HepG2 (cell line): ENCODE measurements at regions not wholly inside any gene's neighbourhood (a gene's known extent, or its start where the extent isn't known, plus 50 kb on each side); places are given as distances from the start of the nearest gene placed in this dataset.

Experiments
- CERS6 ChIP-seq: sonication (generic); formaldehyde crosslinking; IDR thresholded peaks from 2 replicates; pipeline ENCODE4 v1.5.0; 2020; ENCODE audit warnings: missing genetic modification reagents
- CHD4 ChIP-seq: fragments of 200-600 bp; sonication (generic); IDR thresholded peaks from 2 replicates; pipeline ENCODE4 v1.7.0; 2017; ENCODE audit warnings: mild to moderate bottlenecking, low read length, borderline replicate concordance
- DPF2 ChIP-seq: sonication (generic); formaldehyde crosslinking; IDR thresholded peaks from 2 replicates; pipeline ENCODE4 v1.4.0; 2020; ENCODE audit warnings: mild to moderate bottlenecking, low read depth, missing genetic modification reagents, borderline replicate concordance
- DR1 ChIP-seq: sonication (generic); formaldehyde crosslinking; IDR thresholded peaks from 2 replicates; pipeline ENCODE4 v1.8.0; 2021; ENCODE audit warnings: mild to moderate bottlenecking, missing genetic modification reagents, inconsistent platforms
- ETS1 ChIP-seq: sonication (generic); formaldehyde crosslinking; IDR thresholded peaks from 2 replicates; pipeline ENCODE4 v1.4.0; 2020; ENCODE audit warnings: missing genetic modification reagents
- GATAD1 ChIP-seq: IDR thresholded peaks from 2 replicates; pipeline ENCODE4 v1.6.1; 2016; ENCODE audit warnings: missing genetic modification reagents, missing compliant biosample characterization
- HHEX ChIP-seq: IDR thresholded peaks from 2 replicates; pipeline ENCODE4 v1.6.1; 2016; ENCODE audit warnings: control low read depth
- JDP2 ChIP-seq: sonication (generic); formaldehyde crosslinking; IDR thresholded peaks from 2 replicates; pipeline ENCODE4 v1.8.1; 2022; ENCODE audit warnings: missing genetic modification reagents, borderline replicate concordance
- KLF11 ChIP-seq: IDR thresholded peaks from 2 replicates; pipeline ENCODE4 v1.6.1; 2016; ENCODE audit warnings: missing compliant biosample characterization
- MEIS1 ChIP-seq: sonication (generic); formaldehyde crosslinking; IDR thresholded peaks from 2 replicates; pipeline ENCODE4 v1.9.0; 2021; ENCODE audit warnings: mild to moderate bottlenecking, missing genetic modification reagents, moderate library complexity, borderline replicate concordance
- PAF1 ChIP-seq: IDR thresholded peaks from 2 replicates; pipeline ENCODE4 v1.6.1; 2016; ENCODE audit warnings: missing genetic modification reagents, missing compliant biosample characterization
- PITX1 ChIP-seq: sonication (generic); formaldehyde crosslinking; IDR thresholded peaks from 2 replicates; pipeline ENCODE4 v1.5.1; 2020; ENCODE audit warnings: mild to moderate bottlenecking, missing genetic modification reagents
- POGZ ChIP-seq: sonication (generic); formaldehyde crosslinking; IDR thresholded peaks from 2 replicates; pipeline ENCODE4 v1.4.0; 2020; ENCODE audit warnings: mild to moderate bottlenecking, missing genetic modification reagents
- POLR2AphosphoS5 ChIP-seq: IDR thresholded peaks from 2 replicates; pipeline ENCODE4 v1.6.1; 2012; ENCODE audit warnings: low read depth, low read length
- RNF219 ChIP-seq: sonication (generic); formaldehyde crosslinking; IDR thresholded peaks from 2 replicates; pipeline ENCODE4 v1.5.0; 2020; ENCODE audit warnings: mild to moderate bottlenecking, missing genetic modification reagents
- STAT6 ChIP-seq: sonication (generic); formaldehyde crosslinking; IDR thresholded peaks from 2 replicates; pipeline ENCODE4 v1.4.0; 2020; ENCODE audit warnings: missing genetic modification reagents, mild to moderate bottlenecking, borderline replicate concordance
- SYNCRIP ChIP-seq: fragments of 200-400 bp; formaldehyde crosslinking; IDR thresholded peaks from 2 replicates; pipeline ENCODE4 v1.6.1; 2018; ENCODE audit warnings: mild to moderate bottlenecking, low read depth, low read length; ENCODE audit not compliant: insufficient read depth
- THAP11 ChIP-seq: IDR thresholded peaks from 2 replicates; pipeline ENCODE4 v1.6.1; 2016; ENCODE audit warnings: missing biosample characterization, missing genetic modification reagents
- ZBTB20 ChIP-seq: sonication (generic); formaldehyde crosslinking; IDR thresholded peaks from 2 replicates; pipeline ENCODE4 v1.8.1; 2023; ENCODE audit warnings: missing genetic modification reagents, low read depth, mild to moderate bottlenecking, borderline replicate concordance
- ZC3H4 ChIP-seq: sonication (generic); formaldehyde crosslinking; IDR thresholded peaks from 2 replicates; pipeline ENCODE4 v1.4.0; 2020; ENCODE audit warnings: missing genetic modification reagents, borderline replicate concordance
- ZNF225 ChIP-seq: sonication (generic); formaldehyde crosslinking; IDR thresholded peaks from 2 replicates; pipeline ENCODE4 v1.4.0; 2020; ENCODE audit warnings: mild to moderate bottlenecking, missing genetic modification reagents
- ZNF546 ChIP-seq: sonication (generic); formaldehyde crosslinking; conservative IDR thresholded peaks from 2 replicates; pipeline ENCODE4 v1.8.1; 2023; ENCODE audit warnings: mild to moderate bottlenecking, missing genetic modification reagents
- ZNF766 ChIP-seq: sonication (generic); formaldehyde crosslinking; IDR thresholded peaks from 2 replicates; pipeline ENCODE4 v1.5.0; 2020; ENCODE audit warnings: missing genetic modification reagents, borderline replicate concordance
- ZNF841 ChIP-seq: sonication (generic); formaldehyde crosslinking; IDR thresholded peaks from 2 replicates; pipeline ENCODE4 v1.8.1; 2023; ENCODE audit warnings: missing genetic modification reagents, borderline replicate concordance

GRCh38 chr17:31598921-31599571 is 207.6 kb downstream of the RAB11FIP4 start (continued):
- TF ChIP-seq CERS6 (CRISPR knock-in tag) = no peak
- no peak for TF ChIP-seq ZNF225 (CRISPR knock-in tag)
- no peak for TF ChIP-seq GATAD1
- TF ChIP-seq THAP11 (CRISPR knock-in tag) = no peak
- TF ChIP-seq ZNF546 = no peak
- no peak for TF ChIP-seq SYNCRIP
- TF ChIP-seq ZC3H4 (CRISPR knock-in tag) = no peak
- TF ChIP-seq KLF11 (CRISPR knock-in tag) = no peak
- TF ChIP-seq CHD4 = no peak
- TF ChIP-seq PITX1 (CRISPR knock-in tag) = 0 out of 2 replicates have a peak, but pooled peaks have one; percentile 47
- TF ChIP-seq ZBTB20 (CRISPR knock-in tag) = no peak
- TF ChIP-seq POLR2AphosphoS5 = no peak
- TF ChIP-seq ETS1 = no peak
- TF ChIP-seq RNF219 (CRISPR knock-in tag) = no peak
- TF ChIP-seq JDP2 (CRISPR knock-in tag) = no peak
- TF ChIP-seq ZNF841 (CRISPR knock-in tag) = no peak
- TF ChIP-seq ZNF766 (CRISPR knock-in tag) = no peak
- TF ChIP-seq STAT6 (CRISPR knock-in tag) = no peak
- peak; percentile 55; the same call in 1 of the 2 replicates for TF ChIP-seq DPF2 (CRISPR knock-in tag)
- no peak for TF ChIP-seq PAF1 (CRISPR knock-in tag)
- 0 out of 2 replicates have a peak, but pooled peaks have one; percentile 26 for TF ChIP-seq MEIS1 (CRISPR knock-in tag)
- TF ChIP-seq POGZ (CRISPR knock-in tag) = no peak
- TF ChIP-seq HHEX = no peak
- no peak for TF ChIP-seq DR1 (CRISPR knock-in tag)
